NK-92 treated with Interleukin-12 subunit alpha and Interleukin-12 subunit beta, amount 100 ng/mL, for 24 hours (cell line): ENCODE measurements at regions not wholly inside any gene's neighbourhood (a gene's known extent, or its start where the extent isn't known, plus 50 kb on each side); places are given as distances from the start of the nearest gene placed in this dataset.
"Not testable (repeated sequence)": the region's sequence is repeated elsewhere in the genome, so short reads cannot be mapped to it uniquely, and the experiment has no call there.

Experiments
- DNase-seq: peaks from one replicate; lab custom pipeline; 2025; lab: John Stamatoyannopoulos, UW

- no peak for DNase-seq
Observed at GRCh38 chr9:73095425-73095824, 56.2 kb upstream of the ANXA1 start.

DNA sequence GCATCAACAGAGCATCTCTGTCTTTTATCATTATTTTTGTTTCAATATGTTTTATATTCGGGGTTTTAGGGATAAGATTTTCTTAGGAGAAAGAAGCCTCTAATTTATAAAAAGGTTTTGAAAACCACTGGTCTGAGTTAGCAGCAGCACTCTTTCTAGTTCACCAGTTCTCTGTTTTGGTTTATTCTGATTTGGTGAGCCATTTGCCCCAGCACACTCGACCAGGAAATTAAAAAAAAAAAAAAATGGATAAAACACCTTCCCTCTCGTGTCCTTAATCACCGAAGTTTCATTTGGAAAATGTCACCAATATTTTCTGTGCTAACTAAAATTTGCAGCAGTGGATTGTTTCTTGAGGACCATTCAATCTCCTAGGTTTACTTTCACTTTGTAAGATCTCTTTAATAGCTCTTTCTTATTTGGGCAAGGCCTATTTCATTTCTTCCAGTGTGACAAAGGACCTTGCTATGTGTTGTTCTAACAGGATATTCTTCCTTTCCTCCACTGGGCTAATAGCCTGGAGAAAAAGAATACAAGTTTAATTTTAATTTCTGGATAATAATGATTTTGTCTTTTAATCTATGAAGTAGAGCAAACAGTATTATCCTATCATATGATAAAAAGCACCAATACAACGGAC lies 57.8 kb upstream of the ANXA1 start:
- no peak for DNase-seq

GRCh38 chr9:73093016-73093739 lies 58.5 kb upstream of the ANXA1 start:
- DNase-seq = no peak

DNA sequence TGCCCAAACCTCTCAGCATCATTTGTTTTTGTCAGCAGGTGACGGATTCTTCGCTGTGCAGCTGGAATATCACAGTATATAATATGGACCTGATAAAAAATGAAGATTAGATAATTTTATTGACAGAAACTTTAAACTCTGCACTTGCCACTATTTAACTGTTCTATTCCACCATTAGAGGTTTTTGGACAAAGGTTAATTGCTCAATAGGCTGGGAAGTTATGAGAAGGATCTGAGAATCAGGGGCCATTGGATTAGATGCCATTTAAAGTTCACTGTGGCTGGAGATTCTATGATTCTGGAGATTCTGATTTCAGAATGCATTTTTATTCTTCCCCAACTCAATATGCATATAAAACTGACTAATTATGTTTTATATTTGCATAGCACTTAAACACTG lies 59.8 kb upstream of the ANXA1 start:
- no peak for DNase-seq

DNA sequence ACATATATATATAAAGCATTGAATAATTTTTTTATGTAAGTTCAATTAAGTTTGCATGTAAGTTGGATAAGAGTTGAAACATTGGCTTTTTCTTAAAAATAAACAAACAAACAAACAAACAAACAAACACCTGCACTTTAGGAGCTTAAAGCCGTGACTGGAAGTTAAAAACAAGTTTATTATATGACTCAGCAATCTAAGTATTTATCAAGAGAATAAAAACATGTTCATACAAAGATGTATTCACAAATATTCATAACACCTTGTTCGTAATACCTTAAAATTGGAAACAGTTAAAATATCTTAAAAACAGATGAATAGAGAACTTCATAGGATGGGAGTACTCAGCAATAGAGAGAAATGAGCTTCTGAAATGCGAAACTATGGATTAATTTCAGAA lies 61.5 kb upstream of the ANXA1 start:
- DNase-seq = no peak

- DNase-seq = no peak
Observed at GRCh38 chr9:73089304-73089985, 62.2 kb upstream of the ANXA1 start.

DNA sequence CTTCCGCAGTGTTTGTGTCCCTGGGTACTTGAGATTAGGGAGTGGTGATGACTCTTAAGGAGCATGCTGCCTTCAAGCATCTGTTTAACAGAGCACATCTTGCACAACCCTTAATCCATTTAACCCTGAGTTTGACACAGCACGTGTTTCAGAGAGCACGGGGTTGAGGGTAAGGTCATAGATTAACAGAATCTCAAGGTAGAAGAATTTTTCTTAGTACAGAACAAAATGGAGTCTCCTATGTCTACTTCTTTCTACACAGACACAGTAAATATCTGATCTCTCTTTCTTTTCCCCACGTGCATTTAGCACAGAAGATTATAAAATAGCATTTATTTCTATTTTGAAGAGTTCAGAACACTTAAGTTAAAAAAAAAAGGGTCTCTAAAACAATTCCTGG lies 63.8 kb upstream of the ANXA1 start:
- DNase-seq = not testable (repeated sequence)

DNA sequence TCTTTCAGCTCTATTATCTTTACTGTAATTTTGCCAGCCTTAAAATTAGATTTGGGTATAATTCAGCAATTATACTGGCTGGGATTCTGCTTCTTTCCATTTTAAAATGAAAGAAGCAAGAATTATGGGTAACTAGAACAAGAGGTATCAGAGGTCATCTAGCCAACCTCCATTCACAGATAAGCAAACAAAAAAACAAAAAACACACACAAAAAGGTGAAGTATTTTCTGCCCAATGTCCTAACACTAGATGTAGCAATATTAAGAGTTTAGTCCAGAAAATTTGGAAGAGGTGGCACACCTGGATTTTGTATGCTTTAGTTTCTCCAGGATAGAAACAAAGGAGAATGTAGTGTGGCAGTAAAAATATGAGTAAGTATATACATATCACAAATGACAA lies 68.1 kb upstream of the ANXA1 start:
- no peak for DNase-seq

- no peak for DNase-seq
Observed at GRCh38 chr9:73081979-73082657, 69.5 kb upstream of the ANXA1 start.

DNA sequence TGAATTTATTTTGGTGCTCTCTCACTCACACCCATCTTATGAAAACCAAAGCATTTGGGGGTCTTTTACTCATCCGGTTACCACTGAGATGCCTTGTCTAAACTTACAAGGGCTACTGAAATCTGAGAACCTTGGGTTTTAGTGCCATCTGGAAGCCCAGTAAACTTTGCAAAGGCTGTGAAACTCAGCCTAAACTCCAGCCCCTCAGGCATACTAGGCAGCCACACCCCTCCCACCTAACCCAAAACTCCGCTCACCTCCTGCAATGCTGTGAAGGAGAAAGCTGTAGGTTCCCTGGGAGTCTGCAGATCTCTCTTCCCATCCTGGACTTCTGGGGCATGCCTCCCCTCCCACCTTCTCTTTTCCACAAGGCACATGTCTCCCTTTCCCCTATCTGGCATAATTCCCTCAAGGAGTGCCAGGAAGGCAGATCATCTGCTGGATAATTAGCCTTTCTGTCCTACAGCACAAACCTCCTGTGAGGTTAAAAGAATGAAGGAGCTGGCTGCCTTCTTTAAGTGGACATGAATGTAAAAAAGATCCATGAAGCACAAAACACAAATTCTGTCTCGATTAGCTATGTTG lies 71.5 kb upstream of the ANXA1 start:
- no peak for DNase-seq

DNA sequence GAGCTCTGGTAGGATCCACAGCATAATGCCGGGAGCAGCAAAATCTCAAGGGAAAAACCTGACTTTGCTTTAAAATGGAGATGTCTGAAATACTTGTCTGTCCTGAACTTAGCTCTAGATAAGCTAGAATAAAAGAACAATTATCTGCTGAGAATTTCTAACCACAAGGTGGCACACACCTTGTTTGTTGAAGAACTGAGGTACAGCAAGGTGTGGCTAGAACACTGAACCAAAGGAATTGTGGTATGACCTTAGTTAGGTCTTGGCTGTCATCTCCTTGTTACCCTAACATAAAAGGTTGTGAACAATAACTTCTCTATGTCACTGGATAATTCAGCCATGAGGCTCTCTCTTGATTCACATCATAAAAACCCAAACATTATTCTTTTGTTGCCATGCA lies 72.3 kb upstream of the ANXA1 start:
- no peak for DNase-seq

GRCh38 chr9:73077625-73078030 lies 74.0 kb upstream of the ANXA1 start:
- DNase-seq = no peak

GRCh38 chr9:73076970-73077369 lies 74.7 kb upstream of the ANXA1 start:
- DNase-seq = no peak

- DNase-seq = no peak
Observed at GRCh38 chr9:73074176-73074708, 77.4 kb upstream of the ANXA1 start.

DNA sequence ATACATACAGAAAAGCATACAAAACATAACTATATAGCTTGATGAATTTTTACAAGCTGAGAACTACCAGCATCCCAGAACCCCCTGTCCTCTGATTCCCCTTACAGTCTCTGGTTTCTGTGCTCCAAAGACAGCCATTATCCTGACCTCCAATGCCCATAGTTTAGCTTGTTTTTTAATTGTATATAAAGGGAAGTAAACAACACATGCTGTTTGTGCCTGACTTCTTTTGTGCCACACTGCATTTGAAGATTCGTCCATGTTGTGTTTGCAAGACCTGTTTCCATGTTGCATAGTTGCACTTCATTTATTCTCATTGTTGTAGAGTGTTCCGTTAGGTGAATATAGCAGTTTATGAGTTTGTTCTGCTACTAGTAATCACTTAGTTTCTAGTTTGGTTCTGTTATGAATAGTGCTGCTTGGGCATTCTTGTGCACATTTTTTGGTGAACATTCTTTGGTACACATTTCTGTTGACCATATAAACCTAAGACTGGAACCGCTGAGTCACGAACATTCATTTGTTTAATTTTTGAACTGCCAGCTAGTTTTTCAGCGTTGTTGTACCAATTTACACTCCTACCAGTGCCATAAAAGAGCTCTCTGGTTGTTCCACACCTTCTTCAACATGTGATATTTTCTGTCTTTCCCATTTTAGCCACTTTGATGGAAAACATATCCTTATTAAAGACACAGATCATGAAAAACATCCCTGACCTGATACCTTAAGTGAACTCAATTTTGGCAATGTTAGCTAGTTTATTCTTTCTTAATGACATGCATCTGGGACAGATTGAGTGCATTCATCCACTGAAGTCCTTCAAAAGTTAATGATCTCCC lies 78.1 kb upstream of the ANXA1 start:
- no peak for DNase-seq

GRCh38 chr9:73067074-73067473 lies 84.6 kb upstream of the ANXA1 start:
- no peak for DNase-seq

GRCh38 chr9:73065439-73065838 lies 86.2 kb upstream of the ANXA1 start:
- DNase-seq = no peak

- no peak for DNase-seq
Observed at GRCh38 chr9:73064315-73064714, 87.3 kb upstream of the ANXA1 start.

DNA sequence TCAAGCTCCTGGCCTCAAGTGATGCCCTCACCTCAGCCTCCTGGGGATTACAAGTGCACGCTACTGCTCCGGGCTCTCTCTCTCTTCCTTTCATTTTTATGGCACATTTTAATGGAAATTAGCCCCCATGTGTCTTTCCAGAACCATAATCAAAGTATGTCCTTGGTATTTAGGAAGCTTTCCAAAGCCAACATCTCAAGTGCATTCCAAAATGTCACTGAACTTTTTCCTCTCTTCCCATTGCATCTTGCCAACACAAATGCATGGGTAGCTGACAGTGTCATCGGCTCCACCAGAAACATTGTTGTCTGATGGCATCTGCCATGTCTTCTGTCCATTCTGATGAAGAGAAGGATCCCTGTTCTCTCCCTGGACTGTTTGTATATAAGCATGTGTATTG lies 90.5 kb upstream of the ANXA1 start:
- no peak for DNase-seq

GRCh38 chr9:73059247-73059646 lies 92.4 kb upstream of the ANXA1 start:
- no peak for DNase-seq

- DNase-seq = no peak
Observed at GRCh38 chr9:73056245-73056644, 95.4 kb upstream of the ANXA1 start.
